ENCODE measurements at regions not wholly inside any gene's neighbourhood (a gene's known extent, or its start where the extent isn't known, plus 50 kb on each side); places are given as distances from the start of the nearest gene placed in this dataset.

DNA sequence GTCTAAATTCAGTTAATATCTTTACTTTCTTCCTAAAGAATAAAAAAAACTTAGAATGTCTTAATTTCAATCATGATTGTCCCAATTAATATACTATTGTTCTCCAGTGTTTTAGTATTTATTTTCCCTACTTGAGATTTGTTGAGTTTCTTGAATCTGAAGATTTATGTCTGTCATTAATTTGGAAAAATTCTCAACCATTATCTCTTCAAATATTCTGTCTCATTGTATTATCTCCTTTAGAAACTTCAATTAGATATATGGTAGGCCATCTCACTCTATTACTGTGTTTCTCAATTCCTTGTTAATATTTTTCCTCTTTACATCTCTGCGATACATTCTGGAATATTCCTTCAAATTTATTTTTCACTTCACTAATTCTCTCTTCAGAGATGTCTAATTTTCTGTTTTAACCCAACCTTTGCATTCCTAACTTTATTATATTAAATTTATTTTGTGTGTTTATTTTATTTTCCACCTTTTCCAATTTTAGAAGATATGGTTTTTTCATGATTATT, 268.6 kb downstream of the QKI start:
- TF ChIP-seq ZFP30 (CRISPR knock-in tag; IDR thresholded peaks at IDR 0.05) (peak; percentile 82), OSR1 (CRISPR knock-in tag; IDR thresholded peaks at IDR 0.05) (no peak)
- no peak for ATAC-seq

DNA sequence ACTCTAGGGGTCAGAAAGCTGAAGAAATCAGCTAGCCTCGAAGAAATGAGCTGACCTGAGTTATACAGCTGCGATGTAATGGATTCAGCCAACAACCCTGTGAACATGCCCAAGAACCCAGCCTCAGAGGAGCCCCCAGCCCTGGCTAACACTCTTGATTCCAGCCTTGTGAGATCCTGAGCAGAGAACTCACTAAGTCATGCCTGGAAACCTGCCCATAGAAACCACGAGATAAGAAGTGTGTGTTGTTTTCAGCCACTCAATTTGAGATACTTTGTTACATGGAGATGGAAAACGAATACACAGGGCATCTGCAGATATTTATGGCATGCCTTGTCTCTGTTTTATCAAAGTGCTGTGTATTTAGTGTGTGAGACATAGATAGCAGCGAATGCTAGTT, 265.2 kb downstream of the QKI start:
- TF ChIP-seq ZNF70 (CRISPR knock-in tag; IDR thresholded peaks at IDR 0.05) (no peak), ISL1 (CRISPR knock-in tag; IDR thresholded peaks at IDR 0.05) (no peak), TCF4 (CRISPR knock-in tag; IDR thresholded peaks at IDR 0.05; ENCODE audit: borderline replicate concordance) (no peak), ZC3H10 (CRISPR knock-in tag; IDR thresholded peaks at IDR 0.05) (no peak), ZFP30 (CRISPR knock-in tag; IDR thresholded peaks at IDR 0.05) (no peak), RARB (CRISPR knock-in tag; IDR thresholded peaks at IDR 0.05) (no peak), CSDC2 (CRISPR knock-in tag; IDR thresholded peaks at IDR 0.05) (no peak), ZNF565 (CRISPR knock-in tag; conservative IDR thresholded peaks at IDR 0.05; ENCODE audit: low read depth) (no peak), SNAI2 (CRISPR knock-in tag; IDR thresholded peaks at IDR 0.05) (no peak), ARNTL (CRISPR knock-in tag; IDR thresholded peaks at IDR 0.05; ENCODE audit: borderline replicate concordance, low read depth) (no peak), GLIS3 (CRISPR knock-in tag; IDR thresholded peaks at IDR 0.05) (no peak), ESRRG (CRISPR knock-in tag; IDR thresholded peaks at IDR 0.05) (no peak), BACH2 (CRISPR knock-in tag; IDR thresholded peaks at IDR 0.05; ENCODE audit: borderline replicate concordance) (no peak), ZNF8 (CRISPR knock-in tag; IDR thresholded peaks at IDR 0.05) (no peak)
- TF ChIP-seq, protein P1, sequence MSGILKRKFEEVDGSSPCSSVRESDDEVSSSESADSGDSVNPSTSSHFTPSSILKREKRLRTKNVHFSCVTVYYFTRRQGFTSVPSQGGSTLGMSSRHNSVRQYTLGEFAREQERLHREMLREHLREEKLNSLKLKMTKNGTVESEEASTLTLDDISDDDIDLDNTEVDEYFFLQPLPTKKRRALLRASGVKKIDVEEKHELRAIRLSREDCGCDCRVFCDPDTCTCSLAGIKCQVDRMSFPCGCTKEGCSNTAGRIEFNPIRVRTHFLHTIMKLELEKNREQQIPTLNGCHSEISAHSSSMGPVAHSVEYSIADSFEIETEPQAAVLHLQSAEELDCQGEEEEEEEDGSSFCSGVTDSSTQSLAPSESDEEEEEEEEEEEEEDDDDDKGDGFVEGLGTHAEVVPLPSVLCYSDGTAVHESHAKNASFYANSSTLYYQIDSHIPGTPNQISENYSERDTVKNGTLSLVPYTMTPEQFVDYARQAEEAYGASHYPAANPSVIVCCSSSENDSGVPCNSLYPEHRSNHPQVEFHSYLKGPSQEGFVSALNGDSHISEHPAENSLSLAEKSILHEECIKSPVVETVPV (CRISPR knock-in tag; IDR thresholded peaks at IDR 0.05): no peak
- TF ChIP-seq, protein P2, sequence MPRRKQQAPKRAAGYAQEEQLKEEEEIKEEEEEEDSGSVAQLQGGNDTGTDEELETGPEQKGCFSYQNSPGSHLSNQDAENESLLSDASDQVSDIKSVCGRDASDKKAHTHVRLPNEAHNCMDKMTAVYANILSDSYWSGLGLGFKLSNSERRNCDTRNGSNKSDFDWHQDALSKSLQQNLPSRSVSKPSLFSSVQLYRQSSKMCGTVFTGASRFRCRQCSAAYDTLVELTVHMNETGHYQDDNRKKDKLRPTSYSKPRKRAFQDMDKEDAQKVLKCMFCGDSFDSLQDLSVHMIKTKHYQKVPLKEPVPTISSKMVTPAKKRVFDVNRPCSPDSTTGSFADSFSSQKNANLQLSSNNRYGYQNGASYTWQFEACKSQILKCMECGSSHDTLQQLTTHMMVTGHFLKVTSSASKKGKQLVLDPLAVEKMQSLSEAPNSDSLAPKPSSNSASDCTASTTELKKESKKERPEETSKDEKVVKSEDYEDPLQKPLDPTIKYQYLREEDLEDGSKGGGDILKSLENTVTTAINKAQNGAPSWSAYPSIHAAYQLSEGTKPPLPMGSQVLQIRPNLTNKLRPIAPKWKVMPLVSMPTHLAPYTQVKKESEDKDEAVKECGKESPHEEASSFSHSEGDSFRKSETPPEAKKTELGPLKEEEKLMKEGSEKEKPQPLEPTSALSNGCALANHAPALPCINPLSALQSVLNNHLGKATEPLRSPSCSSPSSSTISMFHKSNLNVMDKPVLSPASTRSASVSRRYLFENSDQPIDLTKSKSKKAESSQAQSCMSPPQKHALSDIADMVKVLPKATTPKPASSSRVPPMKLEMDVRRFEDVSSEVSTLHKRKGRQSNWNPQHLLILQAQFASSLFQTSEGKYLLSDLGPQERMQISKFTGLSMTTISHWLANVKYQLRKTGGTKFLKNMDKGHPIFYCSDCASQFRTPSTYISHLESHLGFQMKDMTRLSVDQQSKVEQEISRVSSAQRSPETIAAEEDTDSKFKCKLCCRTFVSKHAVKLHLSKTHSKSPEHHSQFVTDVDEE (CRISPR knock-in tag; IDR thresholded peaks at IDR 0.05): no peak
- TF ChIP-seq, protein P3, sequence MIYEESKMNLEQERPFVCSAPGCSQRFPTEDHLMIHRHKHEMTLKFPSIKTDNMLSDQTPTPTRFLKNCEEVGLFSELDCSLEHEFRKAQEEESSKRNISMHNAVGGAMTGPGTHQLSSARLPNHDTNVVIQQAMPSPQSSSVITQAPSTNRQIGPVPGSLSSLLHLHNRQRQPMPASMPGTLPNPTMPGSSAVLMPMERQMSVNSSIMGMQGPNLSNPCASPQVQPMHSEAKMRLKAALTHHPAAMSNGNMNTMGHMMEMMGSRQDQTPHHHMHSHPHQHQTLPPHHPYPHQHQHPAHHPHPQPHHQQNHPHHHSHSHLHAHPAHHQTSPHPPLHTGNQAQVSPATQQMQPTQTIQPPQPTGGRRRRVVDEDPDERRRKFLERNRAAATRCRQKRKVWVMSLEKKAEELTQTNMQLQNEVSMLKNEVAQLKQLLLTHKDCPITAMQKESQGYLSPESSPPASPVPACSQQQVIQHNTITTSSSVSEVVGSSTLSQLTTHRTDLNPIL (CRISPR knock-in tag; IDR thresholded peaks at IDR 0.05; ENCODE audit: low read depth): no peak
- TF ChIP-seq, protein P4, sequence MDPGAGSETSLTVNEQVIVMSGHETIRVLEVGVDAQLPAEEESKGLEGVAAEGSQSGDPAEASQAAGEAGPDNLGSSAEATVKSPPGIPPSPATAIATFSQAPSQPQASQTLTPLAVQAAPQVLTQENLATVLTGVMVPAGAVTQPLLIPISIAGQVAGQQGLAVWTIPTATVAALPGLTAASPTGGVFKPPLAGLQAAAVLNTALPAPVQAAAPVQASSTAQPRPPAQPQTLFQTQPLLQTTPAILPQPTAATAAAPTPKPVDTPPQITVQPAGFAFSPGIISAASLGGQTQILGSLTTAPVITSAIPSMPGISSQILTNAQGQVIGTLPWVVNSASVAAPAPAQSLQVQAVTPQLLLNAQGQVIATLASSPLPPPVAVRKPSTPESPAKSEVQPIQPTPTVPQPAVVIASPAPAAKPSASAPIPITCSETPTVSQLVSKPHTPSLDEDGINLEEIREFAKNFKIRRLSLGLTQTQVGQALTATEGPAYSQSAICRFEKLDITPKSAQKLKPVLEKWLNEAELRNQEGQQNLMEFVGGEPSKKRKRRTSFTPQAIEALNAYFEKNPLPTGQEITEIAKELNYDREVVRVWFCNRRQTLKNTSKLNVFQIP (CRISPR knock-in tag; IDR thresholded peaks at IDR 0.05; ENCODE audit: borderline replicate concordance, low read depth): no peak
- ATAC-seq: no peak

DNA sequence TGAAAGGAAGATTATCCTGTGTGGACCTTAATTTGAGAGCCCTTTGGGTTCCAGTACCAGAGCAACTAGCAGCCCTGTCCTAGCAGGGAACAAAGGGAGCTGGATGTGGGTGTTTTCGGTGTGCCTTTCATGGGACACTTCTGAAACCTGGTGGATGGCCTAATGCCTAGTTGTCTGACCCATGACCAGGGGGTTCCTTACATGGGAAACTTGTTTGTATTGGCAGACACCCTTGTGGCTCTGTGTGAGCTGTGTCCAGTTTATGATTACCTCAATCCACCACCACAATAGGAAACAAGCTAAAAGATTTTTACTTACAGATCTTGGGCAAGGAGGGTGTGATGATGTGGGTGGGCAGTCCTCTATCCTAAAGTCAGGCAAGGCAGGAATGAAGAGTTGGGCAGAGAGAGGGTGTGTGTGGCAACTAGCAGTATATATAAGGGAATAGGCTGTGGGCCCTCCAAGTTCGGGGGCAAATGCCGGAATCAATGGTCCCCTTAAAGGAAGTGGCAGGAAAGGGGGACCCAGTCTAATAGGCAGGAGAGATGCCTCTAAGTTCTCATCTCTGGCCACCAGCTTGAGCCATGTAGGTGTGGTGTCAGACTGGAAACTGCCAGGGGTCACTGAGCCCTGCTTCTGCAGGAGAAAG, 264.6 kb downstream of the QKI start:
- no peak for ATAC-seq
- TF ChIP-seq SNAI2 (CRISPR knock-in tag; IDR thresholded peaks at IDR 0.05) (no peak), PPARA (CRISPR knock-in tag; IDR thresholded peaks at IDR 0.05; ENCODE audit: borderline replicate concordance) (no peak), ZFP30 (CRISPR knock-in tag; IDR thresholded peaks at IDR 0.05) (no peak), GLIS3 (CRISPR knock-in tag; IDR thresholded peaks at IDR 0.05) (no peak), OSR1 (CRISPR knock-in tag; IDR thresholded peaks at IDR 0.05) (no peak)

DNA sequence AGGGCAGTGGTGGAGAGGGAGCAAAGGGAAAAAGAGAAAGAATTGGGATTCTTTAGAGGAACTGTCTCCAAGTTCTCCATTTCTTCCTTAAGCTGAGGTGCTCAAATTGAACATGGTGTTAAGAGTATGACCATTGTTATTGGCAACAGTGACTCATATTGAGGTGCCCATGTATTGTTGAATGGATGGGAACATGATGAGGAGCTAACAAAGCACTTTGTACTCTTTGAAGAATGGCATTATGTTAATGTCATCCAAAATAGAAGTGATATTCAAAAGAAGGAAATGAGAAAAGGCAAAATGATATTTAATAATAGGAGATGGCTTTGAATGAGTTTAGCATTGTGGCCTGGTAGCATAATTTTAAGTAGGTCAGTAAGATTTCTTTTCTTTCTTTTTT, 261.1 kb downstream of the QKI start:
- TF ChIP-seq TCF4 (CRISPR knock-in tag; IDR thresholded peaks at IDR 0.05; ENCODE audit: borderline replicate concordance): no peak
- no peak for TF ChIP-seq RARB (CRISPR knock-in tag; IDR thresholded peaks at IDR 0.05)
- TF ChIP-seq ESRRG (CRISPR knock-in tag; IDR thresholded peaks at IDR 0.05): no peak
- no peak for TF ChIP-seq ZFP3 (CRISPR knock-in tag; IDR thresholded peaks at IDR 0.05)
- TF ChIP-seq, protein P4 (CRISPR knock-in tag; IDR thresholded peaks at IDR 0.05; ENCODE audit: borderline replicate concordance, low read depth): no peak
- TF ChIP-seq ZC3H10 (CRISPR knock-in tag; IDR thresholded peaks at IDR 0.05): no peak
- no peak for TF ChIP-seq SNAI2 (CRISPR knock-in tag; IDR thresholded peaks at IDR 0.05)
- TF ChIP-seq, protein P1 (CRISPR knock-in tag; IDR thresholded peaks at IDR 0.05): no peak
- no peak for TF ChIP-seq BACH2 (CRISPR knock-in tag; IDR thresholded peaks at IDR 0.05; ENCODE audit: borderline replicate concordance)
- no peak for ATAC-seq

All from SK-N-SH treated with all-trans-retinoic acid at 6 μM for 48 hours (cell line).